ENCODE measurements at regions not wholly inside any gene's neighbourhood (a gene's known extent, or its start where the extent isn't known, plus 50 kb on each side); places are given as distances from the start of the nearest gene placed in this dataset.

DNA sequence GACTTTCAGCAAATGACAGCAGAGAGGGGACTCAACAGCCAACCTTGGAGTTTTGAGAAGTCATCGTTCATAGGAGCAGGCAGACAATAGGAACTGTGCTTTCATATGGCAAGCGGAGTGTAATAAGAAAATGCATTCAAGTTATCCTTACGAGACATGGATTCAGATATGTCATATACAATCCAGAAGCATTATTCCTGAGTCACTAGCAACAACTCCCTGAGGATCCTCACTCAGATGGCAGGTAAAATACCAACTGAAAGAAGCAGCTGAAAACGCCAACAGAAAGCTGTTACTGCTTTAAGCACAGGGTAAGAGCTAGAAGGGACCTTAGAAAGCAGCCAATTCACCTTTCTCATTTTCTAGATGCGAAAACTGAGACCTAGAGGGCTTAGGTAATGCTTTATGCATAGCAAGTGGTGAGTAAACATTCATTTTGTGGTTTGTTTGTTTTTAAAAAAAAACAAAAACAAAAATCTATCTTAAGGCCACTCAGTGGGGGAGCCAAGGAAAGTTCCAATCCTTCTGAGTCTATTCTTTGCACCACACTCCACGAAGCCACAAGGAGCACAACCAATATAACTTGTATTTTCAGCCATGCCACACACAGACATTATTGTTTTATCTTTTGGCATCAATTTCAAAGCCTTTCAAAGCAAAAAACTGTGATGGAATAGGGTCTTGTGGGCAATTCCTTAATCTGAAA, 89.1 kb upstream of the RIOK3 start:
- DNase-seq (ENCODE audit: low read depth) = no peak
- TF ChIP-seq, protein P1, sequence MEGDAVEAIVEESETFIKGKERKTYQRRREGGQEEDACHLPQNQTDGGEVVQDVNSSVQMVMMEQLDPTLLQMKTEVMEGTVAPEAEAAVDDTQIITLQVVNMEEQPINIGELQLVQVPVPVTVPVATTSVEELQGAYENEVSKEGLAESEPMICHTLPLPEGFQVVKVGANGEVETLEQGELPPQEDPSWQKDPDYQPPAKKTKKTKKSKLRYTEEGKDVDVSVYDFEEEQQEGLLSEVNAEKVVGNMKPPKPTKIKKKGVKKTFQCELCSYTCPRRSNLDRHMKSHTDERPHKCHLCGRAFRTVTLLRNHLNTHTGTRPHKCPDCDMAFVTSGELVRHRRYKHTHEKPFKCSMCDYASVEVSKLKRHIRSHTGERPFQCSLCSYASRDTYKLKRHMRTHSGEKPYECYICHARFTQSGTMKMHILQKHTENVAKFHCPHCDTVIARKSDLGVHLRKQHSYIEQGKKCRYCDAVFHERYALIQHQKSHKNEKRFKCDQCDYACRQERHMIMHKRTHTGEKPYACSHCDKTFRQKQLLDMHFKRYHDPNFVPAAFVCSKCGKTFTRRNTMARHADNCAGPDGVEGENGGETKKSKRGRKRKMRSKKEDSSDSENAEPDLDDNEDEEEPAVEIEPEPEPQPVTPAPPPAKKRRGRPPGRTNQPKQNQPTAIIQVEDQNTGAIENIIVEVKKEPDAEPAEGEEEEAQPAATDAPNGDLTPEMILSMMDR (conservative IDR thresholded peaks at IDR 0.05; ENCODE audit: control insufficient read depth, insufficient read depth, low read depth, low read length) = no peak

GRCh38 chr18:23365602-23366001, 87.5 kb upstream of the RIOK3 start:
- no peak overlapping the region for H3K4me3 ChIP-seq (ENCODE audit: control insufficient read depth, low read depth, low read length)
- TF ChIP-seq, protein P1 (conservative IDR thresholded peaks at IDR 0.05; ENCODE audit: control insufficient read depth, insufficient read depth, low read depth, low read length) = no peak
- DNase-seq (ENCODE audit: low read depth) = peak; percentile 82

More for the DNA sequence above, 89.1 kb upstream of the RIOK3 start:
- H3K4me3 ChIP-seq (ENCODE audit: control insufficient read depth, low read depth, low read length) = no peak overlapping the region

- no peak for DNase-seq (ENCODE audit: low read depth)
- TF ChIP-seq, protein P1 (conservative IDR thresholded peaks at IDR 0.05; ENCODE audit: control insufficient read depth, insufficient read depth, low read depth, low read length) = no peak
- no peak overlapping the region for H3K4me3 ChIP-seq (ENCODE audit: control insufficient read depth, low read depth, low read length)
Observed at GRCh38 chr18:23369266-23369665, 83.8 kb upstream of the RIOK3 start.

DNA sequence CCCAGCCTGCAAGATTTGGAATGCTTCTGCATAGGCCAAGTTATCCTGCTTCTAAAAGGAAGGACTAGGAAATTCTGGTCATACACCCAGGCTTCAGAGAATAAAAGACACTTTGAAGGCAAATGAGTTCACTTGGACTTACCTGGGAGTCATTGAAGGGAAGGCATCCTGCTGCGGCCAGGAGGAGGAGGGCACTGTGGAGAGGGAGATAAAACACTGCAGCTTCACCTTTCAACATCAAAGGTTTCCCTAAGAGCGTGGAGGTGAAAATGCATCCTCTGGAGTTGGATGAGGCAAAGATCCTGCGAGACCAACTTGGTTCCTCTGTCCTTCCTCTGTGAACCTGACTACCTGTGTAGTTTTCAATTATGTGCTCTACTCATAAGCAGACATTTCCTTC, 79.5 kb upstream of the RIOK3 start:
- no peak overlapping the region for H3K4me3 ChIP-seq (ENCODE audit: control insufficient read depth, low read depth, low read length)
- no peak for DNase-seq (ENCODE audit: low read depth)
- TF ChIP-seq, protein P1 (conservative IDR thresholded peaks at IDR 0.05; ENCODE audit: control insufficient read depth, insufficient read depth, low read depth, low read length) = no peak

- peak; percentile 91 for DNase-seq (ENCODE audit: low read depth)
- TF ChIP-seq, protein P1 (conservative IDR thresholded peaks at IDR 0.05; ENCODE audit: control insufficient read depth, insufficient read depth, low read depth, low read length) = no peak
- H3K4me3 ChIP-seq (ENCODE audit: control insufficient read depth, low read depth, low read length) = no peak overlapping the region
Observed at GRCh38 chr18:23377669-23378301, 75.3 kb upstream of the RIOK3 start.

DNA sequence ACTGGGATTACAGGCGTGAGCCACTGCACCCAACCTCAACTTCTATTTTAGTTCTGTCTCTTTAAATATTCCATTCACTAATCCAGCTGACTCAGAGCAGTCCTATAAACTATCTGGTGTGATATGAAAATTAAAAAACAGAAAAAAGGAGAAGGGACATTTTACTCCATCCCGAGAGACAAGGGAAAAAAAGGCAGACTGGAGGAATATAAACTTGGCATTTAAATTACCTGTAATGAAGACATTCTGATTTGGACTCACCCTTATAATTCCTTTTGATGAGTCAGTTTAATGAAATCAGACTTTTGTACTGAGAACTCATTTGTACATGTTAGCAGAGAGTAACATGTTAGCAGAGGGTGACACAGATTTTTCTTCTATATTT, 74.8 kb upstream of the RIOK3 start:
- TF ChIP-seq, protein P1 (conservative IDR thresholded peaks at IDR 0.05; ENCODE audit: control insufficient read depth, insufficient read depth, low read depth, low read length) = no peak
- H3K4me3 ChIP-seq (ENCODE audit: control insufficient read depth, low read depth, low read length) = no peak overlapping the region
- DNase-seq (ENCODE audit: low read depth) = peak; percentile 31
